Ascending aorta (tissue), 2 donors: ENCODE measurements at regions not wholly inside any gene's neighbourhood (a gene's known extent, or its start where the extent isn't known, plus 50 kb on each side); places are given as distances from the start of the nearest gene placed in this dataset.

Experiments
- DNase-seq, 2 donors: peaks; one replicate each; pipeline ENCODE4 v3.0.0-alpha.2; 2019; ENCODE audit warnings: low spot score in 2 of 2
- H3K27ac ChIP-seq, 2 donors: fragments of 200-600 bp; sonication (generic); one replicate each; pipeline ENCODE4 v1.5.1; 2016 to 2017; ENCODE audit warnings: mild to moderate bottlenecking in 1 of 2
- H3K27me3 ChIP-seq: fragments of 200-600 bp; sonication (generic); one replicate; pipeline ENCODE4 v1.5.1; 2017
- H3K36me3 ChIP-seq, 2 donors: fragments of 200-600 bp; sonication (generic); one replicate each; pipeline ENCODE4 v1.5.1; 2016
- H3K4me1 ChIP-seq, 2 donors: fragments of 200-600 bp; sonication (generic); one replicate each; pipeline ENCODE4 v1.5.1; 2016 to 2017; ENCODE audit warnings: mild to moderate bottlenecking in 1 of 2
- H3K4me3 ChIP-seq, 2 donors: fragments of 200-600 bp; sonication (generic); one replicate each; pipeline ENCODE4 v1.5.1; 2016 to 2017; ENCODE audit warnings: mild to moderate bottlenecking in 1 of 2
- H3K9me3 ChIP-seq, 2 donors: fragments of 200-600 bp; sonication (generic); one replicate each; pipeline ENCODE4 v1.5.1; 2016
- intact Hi-C: fragments of 100-400 bp; cut with DNase I; formaldehyde crosslinking; loops from one replicate; pipeline ENCODE4 v1.15.1; 2023
- TF ChIP-seq, protein P1 (sequence below), 3 experiments: fragments of 200-600 bp in 2 of 3; fragments of 450-650 bp in 1 of 3; sonication (generic) in 2 of 3; IDR thresholded peaks; one replicate each; pipeline ENCODE4 v1.5.1; 2016 to 2019; ENCODE audit warnings: antibody characterized with exemption in 3 of 3, mild to moderate bottlenecking in 1 of 3, moderate library complexity in 1 of 3

DNA sequence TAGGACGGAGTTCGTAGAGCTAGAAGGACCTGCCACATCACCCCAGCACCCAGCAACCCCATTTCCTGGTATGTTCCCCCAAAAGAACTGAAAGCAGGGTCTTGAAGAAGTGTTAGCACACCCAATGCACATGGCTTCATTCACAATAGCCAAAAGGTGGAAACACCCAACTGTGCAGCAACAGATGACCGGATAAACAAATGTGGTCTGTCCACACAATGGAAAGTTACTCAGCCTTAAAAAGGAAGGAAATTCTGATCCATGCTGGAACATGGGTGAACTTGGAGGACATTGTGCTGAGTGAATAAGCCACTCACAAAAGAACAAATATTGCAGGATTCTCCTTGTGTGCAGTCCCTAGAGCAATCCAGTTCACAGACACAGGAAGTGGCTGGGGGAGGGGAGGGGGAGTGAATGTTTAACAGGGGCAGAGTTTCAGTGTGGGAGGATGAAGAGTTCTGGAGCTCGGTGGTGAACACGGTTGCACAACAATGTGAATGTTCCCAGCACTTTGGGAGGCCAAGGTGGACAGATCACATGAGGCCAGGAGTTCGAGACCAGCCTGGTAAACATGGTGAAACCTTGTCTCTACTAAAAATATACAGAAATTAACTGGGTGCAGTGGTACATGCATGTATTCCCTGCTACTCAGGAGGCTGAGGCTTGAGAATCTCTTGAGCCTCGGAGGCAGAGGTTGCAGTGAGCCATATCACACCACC, 157.5 kb downstream of the NUP210 start:
- no peaks in the 10 kb centered on the region for H3K9me3 ChIP-seq
- peaks cover 0 to 2% of the 10 kb centered on the region in 2 donors for H3K4me1 ChIP-seq
- H3K36me3 ChIP-seq, result no peaks in the 10 kb centered on the region
- no peak overlapping the region for H3K4me3 ChIP-seq
- no peak for DNase-seq
- intact Hi-C loops, result no loop called here
- no peak overlapping the region for H3K27ac ChIP-seq
- H3K27me3 ChIP-seq, result no peaks in the 10 kb centered on the region
- TF ChIP-seq, protein P1, sequence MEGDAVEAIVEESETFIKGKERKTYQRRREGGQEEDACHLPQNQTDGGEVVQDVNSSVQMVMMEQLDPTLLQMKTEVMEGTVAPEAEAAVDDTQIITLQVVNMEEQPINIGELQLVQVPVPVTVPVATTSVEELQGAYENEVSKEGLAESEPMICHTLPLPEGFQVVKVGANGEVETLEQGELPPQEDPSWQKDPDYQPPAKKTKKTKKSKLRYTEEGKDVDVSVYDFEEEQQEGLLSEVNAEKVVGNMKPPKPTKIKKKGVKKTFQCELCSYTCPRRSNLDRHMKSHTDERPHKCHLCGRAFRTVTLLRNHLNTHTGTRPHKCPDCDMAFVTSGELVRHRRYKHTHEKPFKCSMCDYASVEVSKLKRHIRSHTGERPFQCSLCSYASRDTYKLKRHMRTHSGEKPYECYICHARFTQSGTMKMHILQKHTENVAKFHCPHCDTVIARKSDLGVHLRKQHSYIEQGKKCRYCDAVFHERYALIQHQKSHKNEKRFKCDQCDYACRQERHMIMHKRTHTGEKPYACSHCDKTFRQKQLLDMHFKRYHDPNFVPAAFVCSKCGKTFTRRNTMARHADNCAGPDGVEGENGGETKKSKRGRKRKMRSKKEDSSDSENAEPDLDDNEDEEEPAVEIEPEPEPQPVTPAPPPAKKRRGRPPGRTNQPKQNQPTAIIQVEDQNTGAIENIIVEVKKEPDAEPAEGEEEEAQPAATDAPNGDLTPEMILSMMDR (IDR thresholded peaks at IDR 0.05), result no peak

DNA sequence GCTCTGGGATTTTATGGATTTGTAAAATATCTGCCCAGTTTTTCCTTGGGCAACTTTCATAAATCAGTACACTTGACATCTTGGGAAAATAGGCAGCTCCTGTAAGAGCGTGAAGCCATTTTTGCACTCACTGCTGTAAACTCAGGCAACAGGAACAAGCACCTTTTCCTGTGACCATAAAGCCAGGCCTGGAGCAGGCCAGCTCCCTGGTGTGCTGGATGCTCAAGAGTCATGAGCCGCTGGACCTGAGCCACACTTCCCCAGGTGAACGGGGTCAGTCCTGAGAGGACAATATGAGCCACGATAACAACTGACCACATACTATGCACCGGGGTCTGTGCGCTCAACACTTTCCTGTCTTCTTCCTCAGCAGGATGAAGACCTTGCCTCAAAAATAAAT, 158.2 kb downstream of the NUP210 start:
- intact Hi-C loops, result no loop called here
- Histone ChIP-seq H3K4me1 (peaks cover 0 to 2% of the 10 kb centered on the region in 2 donors), H3K27me3 (no peaks in the 10 kb centered on the region)

DNA sequence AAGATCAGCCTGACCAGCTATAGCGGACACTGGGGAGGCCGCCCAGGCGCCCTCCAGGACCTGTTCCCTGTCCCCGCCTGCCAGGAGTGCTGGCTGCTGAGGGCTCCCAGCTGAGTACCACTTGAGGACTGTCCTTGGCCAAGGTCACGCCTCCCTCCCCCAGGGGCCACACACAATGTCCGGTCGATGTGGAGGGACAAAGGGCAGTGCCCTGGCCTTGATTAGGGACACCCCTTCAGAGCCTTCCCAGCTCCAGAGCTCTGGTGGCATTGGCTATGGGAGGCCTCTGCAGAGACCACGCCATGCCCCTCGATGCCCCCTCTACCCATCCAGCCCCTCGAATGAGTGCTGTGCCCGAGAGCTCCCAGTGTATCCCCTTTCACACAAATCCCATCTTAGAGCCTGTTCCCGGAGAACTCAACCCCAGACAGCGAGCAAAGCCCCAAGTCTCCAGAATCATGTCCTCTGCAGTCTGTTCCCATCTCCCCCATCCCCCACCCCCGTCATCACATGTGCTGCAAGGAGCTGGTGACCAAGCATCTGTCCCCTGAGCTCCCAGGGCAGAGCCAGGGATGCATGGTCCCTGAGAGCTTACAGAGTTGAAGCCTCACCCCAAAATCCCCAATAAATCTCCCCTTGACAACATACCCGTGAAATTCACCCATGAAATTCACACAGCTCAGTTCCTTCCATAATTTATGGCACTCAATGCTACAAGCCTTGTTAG, 158.9 kb downstream of the NUP210 start:
- Histone ChIP-seq H3K36me3 (no peaks in the 10 kb centered on the region), H3K4me1 (peaks cover 0 to 2% of the 10 kb centered on the region in 2 donors), H3K4me3 (no peak overlapping the region), H3K27ac (no peak overlapping the region), H3K27me3 (no peaks in the 10 kb centered on the region), H3K9me3 (no peaks in the 10 kb centered on the region)
- TF ChIP-seq, protein P1 (IDR thresholded peaks at IDR 0.05), result no peak
- intact Hi-C loops, result no loop called here
- DNase-seq, result no peak

More for the DNA sequence above, 158.2 kb downstream of the NUP210 start:
- Histone ChIP-seq H3K9me3 (no peaks in the 10 kb centered on the region), H3K27ac (no peak overlapping the region), H3K36me3 (no peaks in the 10 kb centered on the region), H3K4me3 (no peak overlapping the region)
- TF ChIP-seq, protein P1 (IDR thresholded peaks at IDR 0.05), result no peak
- DNase-seq, result no peak

DNA sequence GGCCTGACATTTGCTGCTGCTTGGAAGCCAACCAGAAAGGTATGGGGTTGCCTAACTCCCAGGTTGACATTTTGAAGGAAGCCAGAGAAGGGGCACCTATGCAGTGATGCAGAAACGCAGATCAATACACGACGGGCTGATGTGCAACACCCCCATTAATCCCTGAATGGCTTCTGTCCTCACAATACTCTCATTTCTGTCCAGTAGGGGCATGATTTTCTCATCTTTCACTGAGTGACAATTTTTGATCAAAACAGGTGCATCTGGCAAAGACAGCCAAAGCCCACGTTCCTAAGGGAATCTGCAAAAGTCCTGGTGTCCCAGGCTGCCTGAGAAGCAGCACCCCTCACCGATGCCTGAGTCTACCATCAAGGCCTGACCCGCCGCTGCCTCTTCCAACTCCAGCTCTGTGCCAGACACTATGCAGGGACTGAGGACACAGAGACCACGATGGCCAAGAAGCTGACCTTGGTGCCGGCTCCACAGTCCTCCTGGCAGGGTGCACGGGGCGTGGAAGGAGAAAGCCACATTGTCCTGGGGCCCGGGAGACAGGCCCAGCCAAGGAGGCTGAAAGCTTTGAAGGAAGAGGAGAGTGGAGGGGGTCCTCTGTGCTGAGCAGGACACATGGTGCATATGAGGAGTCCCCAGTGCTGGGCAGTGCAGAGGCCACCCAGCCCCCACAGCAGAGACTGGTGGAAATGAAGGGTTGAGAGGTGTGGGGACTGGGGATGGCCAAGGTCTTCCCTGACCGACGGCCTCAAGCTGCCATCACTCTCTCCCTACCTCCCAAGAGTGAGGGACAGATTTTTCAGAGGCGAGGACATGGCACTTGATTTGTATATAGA, 159.6 kb downstream of the NUP210 start:
- Histone ChIP-seq H3K9me3 (no peaks in the 10 kb centered on the region), H3K36me3 (no peaks in the 10 kb centered on the region), H3K27me3 (no peaks in the 10 kb centered on the region), H3K4me1 (peaks cover 0 to 2% of the 10 kb centered on the region in 2 donors), H3K4me3 (no peak overlapping the region), H3K27ac (no peak overlapping the region)
- intact Hi-C loops, result no loop called here
- TF ChIP-seq, protein P1 (IDR thresholded peaks at IDR 0.05), result no peak
- no peak for DNase-seq

DNA sequence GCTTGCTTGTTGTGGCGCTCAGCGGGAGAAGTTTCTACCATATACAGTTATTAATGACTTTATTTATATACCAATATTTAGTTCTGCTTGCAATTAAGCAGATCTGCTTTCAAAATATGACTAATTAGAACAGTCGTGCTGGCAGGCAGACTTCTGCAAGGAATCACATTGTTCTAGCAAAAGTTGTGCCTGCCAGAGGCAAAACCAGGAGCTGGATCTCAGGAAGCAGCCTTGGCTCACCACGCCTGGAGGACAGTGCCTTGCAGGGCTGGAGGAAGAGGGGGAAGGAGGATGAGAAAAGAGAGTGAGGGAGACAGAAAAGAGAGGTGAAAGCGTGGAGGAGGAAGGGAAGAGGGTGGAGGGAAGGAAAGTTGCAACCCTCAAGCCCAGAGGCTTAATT, 160.3 kb downstream of the NUP210 start:
- no peak for DNase-seq
- TF ChIP-seq, protein P1 (IDR thresholded peaks at IDR 0.05), result no peak
- intact Hi-C loops, result no loop called here
- Histone ChIP-seq H3K4me3 (no peak overlapping the region), H3K27me3 (no peaks in the 10 kb centered on the region), H3K36me3 (no peaks in the 10 kb centered on the region), H3K4me1 (peaks cover 0 to 2% of the 10 kb centered on the region in 2 donors), H3K27ac (no peak overlapping the region), H3K9me3 (no peaks in the 10 kb centered on the region)
